Panc1 (cell line): ENCODE measurements at regions not wholly inside any gene's neighbourhood (a gene's known extent, or its start where the extent isn't known, plus 50 kb on each side); places are given as distances from the start of the nearest gene placed in this dataset.

Experiments used
- ATAC-seq: fragments of 200-7000 bp; cut with Tn5 transposase; 2 replicates; pipeline ENCODE4 v1.9.1; 2020; ENCODE audit warnings: mild to moderate bottlenecking, moderate library complexity
- BruUV-seq: library from RNA; stranded (reverse); fragments of 400-500 nt; replicated peaks from 2 replicates; lab custom pipeline; 2021; lab: Mats Ljungman, UMichigan
- CTCF ChIA-PET: fragments of 300-600 bp; sonication (Branson Sonifier 250); formaldehyde crosslinking; loops from one replicate; lab custom pipeline; 2022; ENCODE audit warnings: antibody characterized with exemption; lab: Charles Lee
- POLR2A ChIA-PET: fragments of 300-600 bp; sonication (Branson Sonifier 250); formaldehyde crosslinking; loops from one replicate; lab custom pipeline; 2022; ENCODE audit warnings: antibody characterized with exemption; lab: Charles Lee
- DNase-seq: peaks from one replicate; pipeline ENCODE4 v3.0.0-alpha.2; 2010; ENCODE audit warnings: low read depth, low spot score
- H3K27ac ChIP-seq: 2 replicates; pipeline ENCODE4 v1.5.1; 2011; ENCODE audit warnings: mild to moderate bottlenecking, low read length, inconsistent platforms
- H3K27me3 ChIP-seq: fragments of 200-500 bp; sonication (Bioruptor generic); 2 replicates; pipeline ENCODE4 v1.6.0; 2014; ENCODE audit warnings: low read length, inconsistent platforms; ENCODE audit not compliant: control insufficient read depth, insufficient read depth
- H3K36me3 ChIP-seq: fragments of 200-500 bp; sonication (Bioruptor generic); 2 replicates; pipeline ENCODE4 v1.5.1; 2014; ENCODE audit warnings: inconsistent platforms, mild to moderate bottlenecking, low read length, moderate library complexity; ENCODE audit not compliant: control insufficient read depth, insufficient read depth
- H3K4me1 ChIP-seq: 2 replicates; pipeline ENCODE4 v1.5.1; 2011; ENCODE audit warnings: inconsistent platforms, mild to moderate bottlenecking, low read length, moderate library complexity; ENCODE audit not compliant: control insufficient read depth, insufficient read depth
- H3K4me3 ChIP-seq, 2 experiments: 2 replicates each; pipeline ENCODE4 v1.5.1; 2011 to 2012; ENCODE audit warnings: low read depth in 2 of 2, low read length in 2 of 2, mild to moderate bottlenecking in 2 of 2, inconsistent platforms in 1 of 2, moderate library complexity in 1 of 2
- H3K9me3 ChIP-seq: fragments of 200-500 bp; sonication (Bioruptor generic); 2 replicates; pipeline ENCODE4 v1.5.1; 2014; ENCODE audit warnings: low read depth, mild to moderate bottlenecking, inconsistent platforms, low read length, moderate library complexity; ENCODE audit not compliant: control insufficient read depth, insufficient read depth
- POLR2AphosphoS5 ChIP-seq: IDR thresholded peaks from 2 replicates; pipeline ENCODE4 v1.6.1; 2012; ENCODE audit warnings: mild to moderate bottlenecking, low read depth, low read length, moderate library complexity
- SIN3A ChIP-seq: IDR thresholded peaks from 2 replicates; pipeline ENCODE4 v1.6.1; 2012; ENCODE audit warnings: low read depth, mild to moderate bottlenecking, low read length, moderate library complexity, borderline replicate concordance; ENCODE audit not compliant: insufficient read depth
- TCF7L2 ChIP-seq: IDR thresholded peaks from 2 replicates; pipeline ENCODE4 v1.6.1; 2011; ENCODE audit warnings: mild to moderate bottlenecking, low read depth, low read length, inconsistent platforms
- in situ Hi-C: cut with HindIII; loops from 2 replicates; pipeline ENCODE4 v1.10.0; 2016; ENCODE audit warnings: low sequenced_read_pairs, low pct_unique_long_range_greater_than_20kb
- intact Hi-C: fragments of 100-400 bp; cut with micrococcal nuclease; formaldehyde crosslinking; loops from one replicate; pipeline ENCODE4 v1.10.0; 2022; ENCODE audit not compliant: unreplicated experiment
- TF ChIP-seq, protein P1 (sequence below), 2 experiments: IDR thresholded peaks; 2 replicates each; pipeline ENCODE4 v1.6.1; 2011 to 2012; ENCODE audit warnings: low read depth in 2 of 2, control low read depth in 1 of 2, low read length in 1 of 2, mild to moderate bottlenecking in 1 of 2, moderate library complexity in 1 of 2; ENCODE audit not compliant: insufficient read depth in 1 of 2
- TF ChIP-seq, protein P2 (sequence below): fragments of 450-650 bp; IDR thresholded peaks from 2 replicates; pipeline ENCODE4 v1.5.1; 2017; ENCODE audit warnings: mild to moderate bottlenecking

DNA sequence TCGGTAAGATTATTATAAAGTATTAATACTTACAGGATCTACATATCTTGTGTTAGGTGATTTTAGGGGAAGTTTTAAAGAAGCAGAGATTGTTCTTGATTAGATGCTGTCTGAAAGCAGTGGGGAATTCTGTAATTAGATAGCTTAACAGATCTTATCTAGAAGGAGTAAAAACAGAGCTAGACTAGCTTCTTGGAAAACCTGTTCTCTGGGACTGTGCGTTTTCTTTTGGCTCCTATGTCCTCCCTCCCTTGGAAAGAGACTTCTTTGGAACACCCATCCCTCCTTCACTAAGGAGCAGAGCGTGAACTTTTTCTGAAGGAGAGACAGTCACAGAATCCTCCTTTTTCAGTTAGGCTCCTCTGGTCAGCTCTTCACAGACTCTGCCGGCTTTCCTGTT lies 83.5 kb upstream of the ZNF184 start:
- BruUV-seq: no TSS peak
- ATAC-seq (no peak), DNase-seq (no peak)
- intact Hi-C loops (no loop called here), in situ Hi-C loops (no loop called here)
- no peaks in the 10 kb centered on the region for H3K36me3 ChIP-seq
- no peaks in the 10 kb centered on the region; the same call in 1 of the 2 replicates for H3K4me1 ChIP-seq
- no peak overlapping the region for H3K4me3 ChIP-seq
- no peaks in the 10 kb centered on the region; the same call in 1 of the 2 replicates for H3K27me3 ChIP-seq
- H3K9me3 ChIP-seq: no peaks in the 10 kb centered on the region
- POLR2A ChIA-PET: no interaction called here
- CTCF ChIA-PET: interaction anchor here (0.7 kb wide), 1 partner anchor 53 kb away, joined by 4 read pairs; no protein-coding TSS in a partner anchor
- H3K27ac ChIP-seq: no peak overlapping the region
- TF ChIP-seq, protein P1, sequence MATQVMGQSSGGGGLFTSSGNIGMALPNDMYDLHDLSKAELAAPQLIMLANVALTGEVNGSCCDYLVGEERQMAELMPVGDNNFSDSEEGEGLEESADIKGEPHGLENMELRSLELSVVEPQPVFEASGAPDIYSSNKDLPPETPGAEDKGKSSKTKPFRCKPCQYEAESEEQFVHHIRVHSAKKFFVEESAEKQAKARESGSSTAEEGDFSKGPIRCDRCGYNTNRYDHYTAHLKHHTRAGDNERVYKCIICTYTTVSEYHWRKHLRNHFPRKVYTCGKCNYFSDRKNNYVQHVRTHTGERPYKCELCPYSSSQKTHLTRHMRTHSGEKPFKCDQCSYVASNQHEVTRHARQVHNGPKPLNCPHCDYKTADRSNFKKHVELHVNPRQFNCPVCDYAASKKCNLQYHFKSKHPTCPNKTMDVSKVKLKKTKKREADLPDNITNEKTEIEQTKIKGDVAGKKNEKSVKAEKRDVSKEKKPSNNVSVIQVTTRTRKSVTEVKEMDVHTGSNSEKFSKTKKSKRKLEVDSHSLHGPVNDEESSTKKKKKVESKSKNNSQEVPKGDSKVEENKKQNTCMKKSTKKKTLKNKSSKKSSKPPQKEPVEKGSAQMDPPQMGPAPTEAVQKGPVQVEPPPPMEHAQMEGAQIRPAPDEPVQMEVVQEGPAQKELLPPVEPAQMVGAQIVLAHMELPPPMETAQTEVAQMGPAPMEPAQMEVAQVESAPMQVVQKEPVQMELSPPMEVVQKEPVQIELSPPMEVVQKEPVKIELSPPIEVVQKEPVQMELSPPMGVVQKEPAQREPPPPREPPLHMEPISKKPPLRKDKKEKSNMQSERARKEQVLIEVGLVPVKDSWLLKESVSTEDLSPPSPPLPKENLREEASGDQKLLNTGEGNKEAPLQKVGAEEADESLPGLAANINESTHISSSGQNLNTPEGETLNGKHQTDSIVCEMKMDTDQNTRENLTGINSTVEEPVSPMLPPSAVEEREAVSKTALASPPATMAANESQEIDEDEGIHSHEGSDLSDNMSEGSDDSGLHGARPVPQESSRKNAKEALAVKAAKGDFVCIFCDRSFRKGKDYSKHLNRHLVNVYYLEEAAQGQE (IDR thresholded peaks at IDR 0.05; ENCODE audit: insufficient read depth in 1 of 2, low read depth in 2 of 2, low read length in 1 of 2): no peak
- TF ChIP-seq TCF7L2 (no peak), SIN3A (no peak), POLR2AphosphoS5 (no peak)
- TF ChIP-seq, protein P2, sequence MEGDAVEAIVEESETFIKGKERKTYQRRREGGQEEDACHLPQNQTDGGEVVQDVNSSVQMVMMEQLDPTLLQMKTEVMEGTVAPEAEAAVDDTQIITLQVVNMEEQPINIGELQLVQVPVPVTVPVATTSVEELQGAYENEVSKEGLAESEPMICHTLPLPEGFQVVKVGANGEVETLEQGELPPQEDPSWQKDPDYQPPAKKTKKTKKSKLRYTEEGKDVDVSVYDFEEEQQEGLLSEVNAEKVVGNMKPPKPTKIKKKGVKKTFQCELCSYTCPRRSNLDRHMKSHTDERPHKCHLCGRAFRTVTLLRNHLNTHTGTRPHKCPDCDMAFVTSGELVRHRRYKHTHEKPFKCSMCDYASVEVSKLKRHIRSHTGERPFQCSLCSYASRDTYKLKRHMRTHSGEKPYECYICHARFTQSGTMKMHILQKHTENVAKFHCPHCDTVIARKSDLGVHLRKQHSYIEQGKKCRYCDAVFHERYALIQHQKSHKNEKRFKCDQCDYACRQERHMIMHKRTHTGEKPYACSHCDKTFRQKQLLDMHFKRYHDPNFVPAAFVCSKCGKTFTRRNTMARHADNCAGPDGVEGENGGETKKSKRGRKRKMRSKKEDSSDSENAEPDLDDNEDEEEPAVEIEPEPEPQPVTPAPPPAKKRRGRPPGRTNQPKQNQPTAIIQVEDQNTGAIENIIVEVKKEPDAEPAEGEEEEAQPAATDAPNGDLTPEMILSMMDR: no peak

DNA sequence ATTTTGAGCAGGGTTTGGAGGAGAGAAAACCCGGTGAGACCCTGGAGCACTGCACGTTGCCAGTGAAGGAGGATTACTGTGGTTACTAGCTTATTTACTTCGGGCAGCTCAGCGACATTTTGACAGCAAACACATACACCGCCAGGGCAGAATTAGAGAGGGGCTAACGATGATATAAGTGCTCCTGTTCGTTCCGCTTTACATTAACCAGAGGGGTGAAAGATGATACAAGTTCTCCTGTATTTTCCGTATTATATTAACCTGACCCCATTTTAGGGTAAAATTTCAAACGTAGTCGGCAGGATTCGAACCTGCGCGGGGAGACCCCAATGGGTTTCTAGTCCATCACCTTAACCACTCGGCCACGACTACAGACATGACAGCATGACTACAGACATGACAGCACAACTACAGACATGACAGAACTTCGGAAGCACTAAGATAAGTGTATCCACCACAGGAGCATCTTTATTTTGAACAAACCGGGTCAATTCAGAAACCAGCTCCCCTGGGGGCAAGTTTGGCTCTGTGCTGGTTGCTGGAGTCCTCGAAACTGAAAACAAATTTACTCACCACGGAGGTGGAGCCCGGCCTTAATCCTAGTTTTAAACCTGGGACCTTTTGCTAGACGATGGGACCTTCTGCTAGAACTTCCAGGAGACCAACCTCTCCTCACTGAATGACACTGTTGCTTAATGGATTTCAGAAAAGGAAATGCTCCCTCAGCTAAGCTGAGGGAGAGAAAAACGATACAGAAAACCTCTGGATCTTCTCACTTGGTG lies 80.4 kb upstream of the ZNF184 start:
- in situ Hi-C loops (no loop called here), intact Hi-C loops (no loop called here)
- Histone ChIP-seq H3K27ac (no peak overlapping the region; the same call in 1 of the 2 replicates), H3K27me3 (peaks cover 2% of the 10 kb centered on the region; the same call in 1 of the 2 replicates), H3K36me3 (no peaks in the 10 kb centered on the region), H3K9me3 (no peaks in the 10 kb centered on the region), H3K4me3 (peak overlapping the region; percentile 37 to 42), H3K4me1 (no peaks in the 10 kb centered on the region; the same call in 1 of the 2 replicates)
- DNase-seq (peak; percentile 96), ATAC-seq (peak; percentile 94)
- CTCF ChIA-PET: interaction anchor here (0.6 to 1.2 kb wide), 3 partner anchors 34 to 199 kb away, joined by 3 read pairs; no protein-coding TSS in a partner anchor
- TF ChIP-seq SIN3A (peak; percentile 79; the same call in 1 of the 2 replicates), POLR2AphosphoS5 (peak; percentile 49; the same call in 1 of the 2 replicates), TCF7L2 (0 out of 2 replicates have a peak, but pooled peaks have one; percentile 51)
- TF ChIP-seq, protein P2: no peak
- POLR2A ChIA-PET: no interaction called here
- no TSS peak for BruUV-seq
